Astrocyte (in vitro differentiated cells and primary cell): ENCODE measurements at regions not wholly inside any gene's neighbourhood (a gene's known extent, or its start where the extent isn't known, plus 50 kb on each side); places are given as distances from the start of the nearest gene placed in this dataset.

Source experiments
- DNase-seq: peaks from one replicate; pipeline ENCODE4 v3.0.0-alpha.2; 2010; ENCODE audit warnings: low read depth
- FAIRE-seq: peaks from 2 replicates; lab custom pipeline; 2011; peaks lifted over from hg19 to GRCh38; lab: Jason Lieb, UNC
- H2AFZ ChIP-seq: 2 replicates; pipeline ENCODE4 v1.6.0; 2012; ENCODE audit warnings: low read depth, low read length, inconsistent platforms
- H3K27ac ChIP-seq: 2 replicates; pipeline ENCODE4 v1.5.1; 2011; ENCODE audit warnings: low read depth, low read length, inconsistent platforms
- H3K27me3 ChIP-seq: 2 replicates; pipeline ENCODE4 v1.6.0; 2011; ENCODE audit warnings: low read length, inconsistent platforms; ENCODE audit not compliant: insufficient read depth
- H3K36me3 ChIP-seq: 2 replicates; pipeline ENCODE4 v1.5.1; 2011; ENCODE audit warnings: low read length, inconsistent platforms; ENCODE audit not compliant: insufficient read depth
- H3K4me1 ChIP-seq: 2 replicates; pipeline ENCODE4 v1.5.1; 2011; ENCODE audit warnings: low read length, inconsistent platforms; ENCODE audit not compliant: insufficient read depth
- H3K4me2 ChIP-seq: 2 replicates; pipeline ENCODE4 v1.6.0; 2012; ENCODE audit warnings: low read length, inconsistent platforms
- H3K4me3 ChIP-seq: 2 replicates; pipeline ENCODE4 v1.5.1; 2011; ENCODE audit warnings: low read depth, mild to moderate bottlenecking, low read length, inconsistent platforms; ENCODE audit not compliant: insufficient read depth
- H3K79me2 ChIP-seq: 2 replicates; pipeline ENCODE4 v1.6.0; 2012; ENCODE audit warnings: mild to moderate bottlenecking, low read length, inconsistent platforms; ENCODE audit not compliant: insufficient read depth
- H3K9ac ChIP-seq: 2 replicates; pipeline ENCODE4 v1.6.0; 2012; ENCODE audit warnings: mild to moderate bottlenecking, low read length, inconsistent platforms
- H3K9me3 ChIP-seq: 2 replicates; pipeline ENCODE4 v1.5.1; 2012; ENCODE audit warnings: low read depth, mild to moderate bottlenecking, low read length, inconsistent platforms; ENCODE audit not compliant: insufficient read depth
- H4K20me1 ChIP-seq: 2 replicates; pipeline ENCODE4 v1.6.0; 2012; ENCODE audit warnings: low read length, inconsistent platforms; ENCODE audit not compliant: insufficient read depth
- H3K27ac Mint-ChIP-seq: one replicate; pipeline ENCODE4 v1.8.0; 2021; ENCODE audit warnings: mild to moderate bottlenecking, mixed read lengths; ENCODE audit not compliant: unreplicated experiment
- H3K27me3 Mint-ChIP-seq: one replicate; pipeline ENCODE4 v1.8.0; 2021; ENCODE audit warnings: low read depth, mixed read lengths; ENCODE audit not compliant: unreplicated experiment
- H3K36me3 Mint-ChIP-seq: one replicate; pipeline ENCODE4 v1.8.0; 2021; ENCODE audit warnings: low read depth, mixed read lengths; ENCODE audit not compliant: unreplicated experiment
- H3K4me1 Mint-ChIP-seq: one replicate; pipeline ENCODE4 v1.8.0; 2021; ENCODE audit warnings: low read depth, mixed read lengths; ENCODE audit not compliant: unreplicated experiment
- H3K4me3 Mint-ChIP-seq: one replicate; pipeline ENCODE4 v1.8.0; 2021; ENCODE audit warnings: mild to moderate bottlenecking, moderate library complexity, mixed read lengths; ENCODE audit not compliant: unreplicated experiment
- H3K9me3 Mint-ChIP-seq: one replicate; pipeline ENCODE4 v1.8.0; 2021; ENCODE audit warnings: mild to moderate bottlenecking, mixed read lengths; ENCODE audit not compliant: unreplicated experiment
- CTCF ChIP-seq: IDR thresholded peaks from 2 replicates; pipeline ENCODE4 v1.5.1; 2011; ENCODE audit warnings: low read depth, mild to moderate bottlenecking, inconsistent platforms, low read length, moderate library complexity; ENCODE audit not compliant: insufficient read depth
- EZH2 ChIP-seq: IDR thresholded peaks from 2 replicates; pipeline ENCODE4 v1.6.1; 2012; ENCODE audit warnings: mild to moderate bottlenecking, low read length, inconsistent platforms; ENCODE audit not compliant: insufficient read depth

DNA sequence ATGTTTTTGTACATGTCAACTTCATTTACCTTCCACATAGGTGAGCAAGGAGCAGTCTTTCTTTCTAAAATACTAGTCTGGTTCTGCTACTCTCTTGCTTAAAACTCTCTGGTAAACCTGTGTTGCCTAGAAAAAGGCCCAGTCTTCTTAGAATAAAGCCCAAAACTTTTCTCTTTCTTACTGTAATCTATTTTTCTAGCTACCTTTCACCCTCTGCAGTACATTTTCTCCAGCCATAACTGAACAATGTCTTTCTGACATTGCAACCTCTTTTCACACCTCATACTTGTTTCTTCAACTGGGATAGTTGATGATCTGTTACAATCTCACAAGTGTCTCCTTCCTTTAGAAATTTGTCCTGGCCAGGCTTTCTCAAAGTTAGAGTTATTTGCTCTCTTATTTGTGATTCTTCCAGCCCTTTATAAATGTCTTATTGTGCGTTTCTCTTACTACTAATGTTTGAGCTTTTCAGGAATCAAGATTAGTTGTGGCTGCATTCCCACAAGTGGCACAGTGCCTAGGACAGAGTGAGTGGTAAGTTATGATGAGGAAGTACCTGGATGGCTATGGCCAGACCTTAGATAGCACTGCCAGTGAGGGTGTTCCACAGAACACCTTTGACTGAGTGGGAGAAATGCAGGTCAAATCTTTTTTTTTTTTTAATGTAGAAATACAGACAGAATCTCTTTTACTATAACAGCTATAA is 313.4 kb upstream of the SATB1 start:
- H3K27me3 ChIP-seq = no peaks in the 10 kb centered on the region
- H3K9me3 ChIP-seq = no peaks in the 10 kb centered on the region
- no peak overlapping the region for H3K4me3 Mint-ChIP-seq
- H3K27ac ChIP-seq = no peak overlapping the region
- no peaks in the 10 kb centered on the region for H3K36me3 Mint-ChIP-seq
- no peak overlapping the region for H3K27ac Mint-ChIP-seq
- no peak overlapping the region for H3K9ac ChIP-seq
- H3K4me2 ChIP-seq = no peak overlapping the region
- TF ChIP-seq CTCF = no peak
- TF ChIP-seq EZH2 = no peak
- H3K27me3 Mint-ChIP-seq = no peaks in the 10 kb centered on the region
- no peaks in the 10 kb centered on the region for H3K79me2 ChIP-seq
- peaks cover 10% of the 10 kb centered on the region for H3K4me1 Mint-ChIP-seq
- no peak overlapping the region for H3K4me3 ChIP-seq
- no peaks in the 10 kb centered on the region for H4K20me1 ChIP-seq
- no peak overlapping the region for H2AFZ ChIP-seq
- no peaks in the 10 kb centered on the region for H3K4me1 ChIP-seq
- FAIRE-seq (no peak), DNase-seq (no peak)
- H3K9me3 Mint-ChIP-seq = no peaks in the 10 kb centered on the region
- H3K36me3 ChIP-seq = no peaks in the 10 kb centered on the region

DNA sequence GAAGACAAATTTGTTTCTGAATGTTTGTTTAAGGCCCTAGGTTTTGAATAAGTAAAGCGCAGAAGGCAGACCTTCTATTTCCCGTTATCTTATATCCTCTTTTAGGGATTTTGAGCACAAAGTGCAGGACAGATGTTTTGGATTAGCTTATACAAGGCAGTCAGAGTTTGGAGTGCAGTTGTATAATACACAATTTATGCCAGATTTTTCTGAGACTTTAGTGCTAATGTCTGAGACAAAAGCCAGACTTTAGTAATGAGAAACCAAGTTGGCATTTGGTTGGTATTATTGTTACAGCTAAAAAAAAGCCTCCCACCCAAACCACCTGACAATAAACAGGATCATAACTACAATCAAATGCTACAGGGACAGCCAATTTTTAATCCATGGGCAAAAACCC is 309.9 kb upstream of the SATB1 start:
- H3K4me2 ChIP-seq = no peak overlapping the region
- H3K4me3 ChIP-seq = no peak overlapping the region
- no peak overlapping the region for H3K9ac ChIP-seq
- no peaks in the 10 kb centered on the region for H3K4me1 ChIP-seq
- H3K27me3 ChIP-seq = no peaks in the 10 kb centered on the region
- no peak overlapping the region for H3K27ac Mint-ChIP-seq
- no peaks in the 10 kb centered on the region for H3K4me1 Mint-ChIP-seq
- FAIRE-seq = no peak
- H3K9me3 Mint-ChIP-seq = no peaks in the 10 kb centered on the region
- H3K79me2 ChIP-seq = no peaks in the 10 kb centered on the region
- DNase-seq = no peak
- no peaks in the 10 kb centered on the region for H3K36me3 ChIP-seq
- H3K36me3 Mint-ChIP-seq = no peaks in the 10 kb centered on the region
- no peak for TF ChIP-seq CTCF
- H4K20me1 ChIP-seq = no peaks in the 10 kb centered on the region
- H3K9me3 ChIP-seq = no peaks in the 10 kb centered on the region
- no peaks in the 10 kb centered on the region for H3K27me3 Mint-ChIP-seq
- H3K4me3 Mint-ChIP-seq = no peak overlapping the region
- no peak overlapping the region for H3K27ac ChIP-seq
- no peak overlapping the region for H2AFZ ChIP-seq

DNA sequence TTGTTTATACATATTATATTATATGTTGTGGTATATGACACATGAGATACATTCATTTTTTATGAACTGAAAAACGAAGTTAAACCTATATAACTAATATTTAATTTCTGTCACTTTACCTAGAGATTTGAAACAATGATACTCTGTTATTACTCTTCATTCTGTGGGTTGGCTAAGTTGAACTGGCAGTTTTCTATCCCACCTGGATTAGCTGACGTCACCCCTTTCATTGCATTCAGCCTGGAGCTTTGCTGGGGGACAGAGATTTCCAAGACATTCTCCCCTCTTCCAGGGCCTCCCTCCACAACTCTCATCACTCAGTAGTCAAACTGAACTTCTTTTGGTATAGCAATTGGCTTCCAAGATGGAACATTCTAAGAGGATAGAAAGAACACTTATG is 309.2 kb upstream of the SATB1 start:
- Histone ChIP-seq H3K27ac (no peak overlapping the region), H3K9ac (no peak overlapping the region), H3K36me3 (no peaks in the 10 kb centered on the region), H3K79me2 (no peaks in the 10 kb centered on the region), H3K4me3 (no peak overlapping the region), H3K9me3 (no peaks in the 10 kb centered on the region), H3K4me2 (no peak overlapping the region), H2AFZ (no peak overlapping the region), H3K4me1 (no peaks in the 10 kb centered on the region), H3K27me3 (no peaks in the 10 kb centered on the region), H4K20me1 (no peaks in the 10 kb centered on the region)
- Mint-ChIP-seq H3K36me3 (no peaks in the 10 kb centered on the region), H3K4me1 (no peaks in the 10 kb centered on the region), H3K4me3 (no peak overlapping the region), H3K27me3 (no peaks in the 10 kb centered on the region), H3K27ac (no peak overlapping the region), H3K9me3 (no peaks in the 10 kb centered on the region)
- FAIRE-seq (no peak), DNase-seq (no peak)
- TF ChIP-seq EZH2 = no peak
- no peak for TF ChIP-seq CTCF
